ENCODE measurements at regions not wholly inside any gene's neighbourhood (a gene's known extent, or its start where the extent isn't known, plus 50 kb on each side); places are given as distances from the start of the nearest gene placed in this dataset.

DNA sequence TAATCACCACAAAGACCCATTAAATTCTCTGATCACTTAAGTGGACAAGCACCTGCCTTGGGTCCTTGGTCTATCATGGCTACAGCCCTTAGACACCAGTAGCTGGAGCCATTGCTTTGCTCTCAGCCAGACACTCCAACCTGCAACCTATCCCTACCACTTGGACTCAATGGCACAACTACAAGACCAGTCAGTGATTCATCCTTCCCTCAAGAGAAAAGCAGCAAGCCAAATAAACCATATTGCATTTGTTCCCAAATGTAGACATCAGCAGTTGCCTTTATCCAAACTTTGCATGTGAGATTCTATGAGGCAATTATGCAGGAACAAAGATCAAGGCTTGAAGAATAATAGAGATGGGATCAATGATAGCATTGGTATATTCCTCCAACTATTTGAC, 263.4 kb downstream of the HHIPL2 start:
- Histone ChIP-seq H3K9me3 (ENCODE audit: control insufficient read depth, low read length) (no peaks in the 10 kb centered on the region), H3K4me2 (ENCODE audit: low read length) (no peak overlapping the region), H2AFZ (no peak overlapping the region), H3K27me3 (ENCODE audit: control insufficient read depth, insufficient read depth, low read length) (no peaks in the 10 kb centered on the region), H3K36me3 (ENCODE audit: control insufficient read depth, insufficient read depth, low read length) (no peaks in the 10 kb centered on the region), H3K9ac (no peak overlapping the region), H3K27ac (no peak overlapping the region), H3K79me2 (no peaks in the 10 kb centered on the region), H3K4me3 (ENCODE audit: low read depth, low read length) (no peak overlapping the region), H3K4me1 (no peaks in the 10 kb centered on the region)
- TF ChIP-seq, protein P1, sequence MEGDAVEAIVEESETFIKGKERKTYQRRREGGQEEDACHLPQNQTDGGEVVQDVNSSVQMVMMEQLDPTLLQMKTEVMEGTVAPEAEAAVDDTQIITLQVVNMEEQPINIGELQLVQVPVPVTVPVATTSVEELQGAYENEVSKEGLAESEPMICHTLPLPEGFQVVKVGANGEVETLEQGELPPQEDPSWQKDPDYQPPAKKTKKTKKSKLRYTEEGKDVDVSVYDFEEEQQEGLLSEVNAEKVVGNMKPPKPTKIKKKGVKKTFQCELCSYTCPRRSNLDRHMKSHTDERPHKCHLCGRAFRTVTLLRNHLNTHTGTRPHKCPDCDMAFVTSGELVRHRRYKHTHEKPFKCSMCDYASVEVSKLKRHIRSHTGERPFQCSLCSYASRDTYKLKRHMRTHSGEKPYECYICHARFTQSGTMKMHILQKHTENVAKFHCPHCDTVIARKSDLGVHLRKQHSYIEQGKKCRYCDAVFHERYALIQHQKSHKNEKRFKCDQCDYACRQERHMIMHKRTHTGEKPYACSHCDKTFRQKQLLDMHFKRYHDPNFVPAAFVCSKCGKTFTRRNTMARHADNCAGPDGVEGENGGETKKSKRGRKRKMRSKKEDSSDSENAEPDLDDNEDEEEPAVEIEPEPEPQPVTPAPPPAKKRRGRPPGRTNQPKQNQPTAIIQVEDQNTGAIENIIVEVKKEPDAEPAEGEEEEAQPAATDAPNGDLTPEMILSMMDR (IDR thresholded peaks at IDR 0.05), result no peak

DNA sequence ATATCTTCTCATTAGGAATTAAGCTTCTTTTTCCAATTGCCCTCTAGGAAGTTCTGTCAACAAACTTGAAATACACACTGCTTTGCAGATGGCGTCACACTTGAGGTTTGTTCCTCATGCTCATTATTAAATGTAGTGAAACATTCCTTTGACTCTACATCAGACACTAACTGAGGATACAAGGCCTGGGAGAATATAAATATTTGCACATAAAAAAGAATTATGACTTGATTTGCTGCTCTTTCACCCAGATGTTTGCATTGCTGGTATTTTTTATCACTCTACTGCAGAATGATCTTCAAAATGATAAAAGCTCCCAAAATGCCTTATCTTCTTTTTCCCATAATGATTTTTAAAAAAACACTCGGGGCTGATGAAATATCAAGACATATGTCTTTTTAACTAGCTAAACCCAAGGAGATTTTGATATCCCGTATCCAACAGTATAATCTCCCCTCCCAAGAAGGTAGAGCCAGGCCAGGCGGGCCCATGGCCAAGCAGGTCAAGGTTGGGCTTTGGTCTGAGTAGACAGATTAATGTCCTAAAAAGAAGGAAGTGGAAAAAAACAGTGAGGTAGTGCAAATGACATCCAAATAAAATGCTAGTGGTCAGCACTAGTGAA, 264.6 kb downstream of the HHIPL2 start:
- TF ChIP-seq, protein P1 (IDR thresholded peaks at IDR 0.05), result no peak
- Histone ChIP-seq H3K4me1 (no peaks in the 10 kb centered on the region), H3K9ac (no peak overlapping the region), H3K36me3 (ENCODE audit: control insufficient read depth, insufficient read depth, low read length) (no peaks in the 10 kb centered on the region), H3K27ac (no peak overlapping the region), H3K4me2 (ENCODE audit: low read length) (no peak overlapping the region), H3K79me2 (no peaks in the 10 kb centered on the region), H3K4me3 (ENCODE audit: low read depth, low read length) (no peak overlapping the region), H3K9me3 (ENCODE audit: control insufficient read depth, low read length) (no peaks in the 10 kb centered on the region), H3K27me3 (ENCODE audit: control insufficient read depth, insufficient read depth, low read length) (no peaks in the 10 kb centered on the region), H2AFZ (no peak overlapping the region)

DNA sequence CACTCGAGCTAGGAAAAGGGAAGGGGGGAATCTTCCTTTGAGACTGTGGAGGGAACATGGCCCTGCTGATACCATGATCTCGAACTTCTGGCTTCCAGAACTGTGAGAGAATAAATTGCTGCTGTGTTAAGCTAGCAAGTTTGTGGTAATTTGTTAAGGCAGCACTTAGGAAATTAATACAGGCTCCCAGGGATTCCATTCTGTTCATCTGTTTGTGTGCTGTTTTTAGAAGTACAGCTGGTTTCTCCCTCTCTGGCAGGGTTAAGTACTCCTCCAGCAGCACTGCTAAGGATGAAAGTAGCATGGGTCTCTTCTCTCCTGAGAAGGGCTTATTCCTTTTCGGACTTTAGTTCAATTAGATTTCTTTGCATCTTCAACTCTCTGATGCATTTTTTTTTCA, 268.3 kb downstream of the HHIPL2 start:
- TF ChIP-seq, protein P1 (IDR thresholded peaks at IDR 0.05), result no peak
- H3K9me3 ChIP-seq (ENCODE audit: control insufficient read depth, low read length), result no peaks in the 10 kb centered on the region
- H3K4me3 ChIP-seq (ENCODE audit: low read depth, low read length), result no peak overlapping the region
- no peak overlapping the region for H2AFZ ChIP-seq
- H3K4me2 ChIP-seq (ENCODE audit: low read length), result no peak overlapping the region
- no peak overlapping the region for H3K9ac ChIP-seq
- no peaks in the 10 kb centered on the region for H3K27me3 ChIP-seq (ENCODE audit: control insufficient read depth, insufficient read depth, low read length)
- H3K36me3 ChIP-seq (ENCODE audit: control insufficient read depth, insufficient read depth, low read length), result no peaks in the 10 kb centered on the region
- H3K4me1 ChIP-seq, result no peaks in the 10 kb centered on the region
- no peak overlapping the region for H3K27ac ChIP-seq
- no peaks in the 10 kb centered on the region for H3K79me2 ChIP-seq

DNA sequence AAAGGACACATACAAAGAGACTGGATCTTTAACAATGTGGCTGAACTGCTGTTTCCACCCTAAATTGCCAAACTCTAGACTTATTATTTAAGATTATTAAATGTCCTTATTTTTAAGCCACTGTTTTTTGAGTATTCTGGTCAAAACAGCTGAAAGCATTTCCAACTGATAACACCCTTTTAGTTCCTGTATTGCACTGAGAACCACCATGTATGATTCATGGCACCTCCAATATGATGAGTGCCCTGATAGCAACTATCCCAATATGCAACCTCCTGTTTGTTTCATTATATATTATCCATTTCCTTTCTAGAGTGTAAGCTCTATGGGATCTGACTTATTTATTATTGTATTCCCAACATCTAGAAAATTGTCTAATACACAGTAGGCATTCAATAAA, 269.4 kb downstream of the HHIPL2 start:
- Histone ChIP-seq H3K9me3 (ENCODE audit: control insufficient read depth, low read length) (no peaks in the 10 kb centered on the region), H3K79me2 (no peaks in the 10 kb centered on the region), H3K4me2 (ENCODE audit: low read length) (no peak overlapping the region), H2AFZ (no peak overlapping the region), H3K27me3 (ENCODE audit: control insufficient read depth, insufficient read depth, low read length) (no peaks in the 10 kb centered on the region), H3K27ac (no peak overlapping the region), H3K9ac (no peak overlapping the region), H3K4me1 (no peaks in the 10 kb centered on the region), H3K36me3 (ENCODE audit: control insufficient read depth, insufficient read depth, low read length) (no peaks in the 10 kb centered on the region), H3K4me3 (ENCODE audit: low read depth, low read length) (no peak overlapping the region)
- TF ChIP-seq, protein P1 (IDR thresholded peaks at IDR 0.05), result no peak

DNA sequence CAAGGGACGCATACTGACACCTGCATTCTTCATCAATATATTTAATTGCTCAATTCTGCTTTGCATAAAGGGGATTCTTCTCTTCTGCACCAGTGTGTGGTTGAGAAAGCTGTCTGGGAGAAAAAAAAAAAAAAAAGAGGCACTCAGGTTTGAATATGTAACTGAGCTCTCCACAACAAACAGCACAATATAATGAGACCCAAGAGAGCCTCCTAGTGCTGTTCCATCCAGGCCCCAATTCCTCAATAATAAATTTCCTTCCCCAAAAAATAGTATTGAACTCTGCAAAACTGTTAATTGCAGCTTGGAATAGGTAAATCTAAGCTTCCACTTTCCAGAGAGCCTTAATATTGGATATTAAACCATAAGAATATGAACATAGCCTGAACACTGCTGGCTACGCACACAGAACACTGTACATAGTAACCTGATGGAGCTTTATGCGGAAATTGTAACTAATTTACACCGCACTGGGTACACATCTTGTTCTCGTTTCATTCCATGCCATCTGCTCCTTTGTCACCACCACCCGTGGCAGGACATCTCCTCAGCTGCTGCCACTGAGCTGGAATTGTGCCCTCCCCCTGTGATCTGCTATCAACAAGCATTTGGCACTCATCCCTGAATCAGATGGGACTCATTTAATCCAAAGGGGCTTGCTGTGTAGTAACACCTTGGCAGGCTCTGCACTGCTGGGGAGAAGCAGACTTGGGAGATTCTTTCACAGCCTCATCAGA, 272.0 kb downstream of the HHIPL2 start:
- H2AFZ ChIP-seq, result no peak overlapping the region
- no peak overlapping the region for H3K9ac ChIP-seq
- no peak overlapping the region for H3K4me2 ChIP-seq (ENCODE audit: low read length)
- TF ChIP-seq, protein P1 (IDR thresholded peaks at IDR 0.05), result no peak
- no peaks in the 10 kb centered on the region for H3K79me2 ChIP-seq
- H3K27ac ChIP-seq, result no peak overlapping the region
- no peaks in the 10 kb centered on the region for H3K4me1 ChIP-seq
- no peak overlapping the region for H3K4me3 ChIP-seq (ENCODE audit: low read depth, low read length)
- H3K9me3 ChIP-seq (ENCODE audit: control insufficient read depth, low read length), result no peaks in the 10 kb centered on the region
- no peaks in the 10 kb centered on the region for H3K27me3 ChIP-seq (ENCODE audit: control insufficient read depth, insufficient read depth, low read length)
- no peaks in the 10 kb centered on the region for H3K36me3 ChIP-seq (ENCODE audit: control insufficient read depth, insufficient read depth, low read length)
